ENCODE measurements at regions not wholly inside any gene's neighbourhood (a gene's known extent, or its start where the extent isn't known, plus 50 kb on each side); places are given as distances from the start of the nearest gene placed in this dataset.

DNA sequence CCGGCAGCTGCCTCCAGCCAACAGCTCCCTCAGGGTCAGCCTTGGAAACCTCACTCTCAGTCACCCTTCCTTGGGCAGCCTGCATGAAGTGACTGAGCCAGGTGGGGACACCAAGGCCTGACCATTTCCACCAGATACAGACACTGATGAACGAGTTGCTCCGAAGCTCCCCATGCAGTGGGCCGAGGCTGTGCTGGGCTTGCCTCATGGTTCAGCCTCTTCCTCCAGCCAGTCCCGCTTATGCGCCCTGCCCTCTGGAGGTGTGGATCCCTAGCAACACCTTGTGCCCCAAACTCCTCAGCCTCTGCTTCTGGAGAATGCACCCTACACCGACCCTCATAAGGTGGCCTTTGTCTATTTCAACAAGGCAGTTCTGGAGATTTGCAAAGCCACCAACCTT lies 236.0 kb downstream of the RRAGC start:
- no peak for DNase-seq

GRCh38 chr1:38622197-38622596 lies 237.4 kb downstream of the RRAGC start:
- Histone ChIP-seq H3K4me3 (ENCODE audit: low read length in 2 of 2) (no peak overlapping the region), H3K27me3 (ENCODE audit: control insufficient read depth in 1 of 2, insufficient read depth in 2 of 2, low read length in 1 of 2) (peaks cover 0 to 1% of the 10 kb centered on the region in 2 donors), H3K27ac (ENCODE audit: low read depth in 1 of 2, low read length in 2 of 2) (no peak overlapping the region), H3K4me1 (ENCODE audit: control insufficient read depth in 1 of 2, insufficient read depth in 2 of 2, low read length in 2 of 2) (no peaks in the 10 kb centered on the region), H3K36me3 (ENCODE audit: control insufficient read depth in 1 of 2, insufficient read depth in 2 of 2, low read length in 1 of 2) (no peaks in the 10 kb centered on the region), H3K9me3 (ENCODE audit: control insufficient read depth, low read length) (no peaks in the 10 kb centered on the region)
- 83 to 84% methylated on average over 6 of the region's 6 CpGs for WGBS, 2 donors
- no peak for DNase-seq
- intact Hi-C loops (cut with DNase I): no loop called here
- ATAC-seq (ENCODE audit: low FRiP score): no peak

More for the DNA sequence above, 236.0 kb downstream of the RRAGC start:
- no peaks in the 10 kb centered on the region for H3K36me3 ChIP-seq (ENCODE audit: control insufficient read depth in 1 of 2, insufficient read depth in 2 of 2, low read length in 1 of 2)
- intact Hi-C loops (cut with DNase I): no loop called here
- no peak overlapping the region for H3K4me3 ChIP-seq (ENCODE audit: low read length in 2 of 2)
- no peaks in the 10 kb centered on the region for H3K9me3 ChIP-seq (ENCODE audit: control insufficient read depth, low read length)
- H3K4me1 ChIP-seq (ENCODE audit: control insufficient read depth in 1 of 2, insufficient read depth in 2 of 2, low read length in 2 of 2): no peaks in the 10 kb centered on the region
- H3K27me3 ChIP-seq (ENCODE audit: control insufficient read depth in 1 of 2, insufficient read depth in 2 of 2, low read length in 1 of 2): peaks cover 0 to 1% of the 10 kb centered on the region in 2 donors
- ATAC-seq (ENCODE audit: low FRiP score): no peak
- WGBS, 2 donors: 87 to 91% methylated on average over 7 of the region's 7 CpGs
- no peak overlapping the region for H3K27ac ChIP-seq (ENCODE audit: low read depth in 1 of 2, low read length in 2 of 2)

- ATAC-seq (ENCODE audit: low FRiP score) (no peak), DNase-seq (no peak)
- 26 to 28% methylated on average over 3 of the region's 3 CpGs for WGBS, 2 donors
- Histone ChIP-seq H3K27ac (ENCODE audit: low read depth in 1 of 2, low read length in 2 of 2) (no peak overlapping the region), H3K4me3 (ENCODE audit: low read length in 2 of 2) (no peak overlapping the region), H3K36me3 (ENCODE audit: control insufficient read depth in 1 of 2, insufficient read depth in 2 of 2, low read length in 1 of 2) (no peaks in the 10 kb centered on the region), H3K4me1 (ENCODE audit: control insufficient read depth in 1 of 2, insufficient read depth in 2 of 2, low read length in 2 of 2) (no peaks in the 10 kb centered on the region), H3K9me3 (ENCODE audit: control insufficient read depth, low read length) (peaks cover 5% of the 10 kb centered on the region), H3K27me3 (ENCODE audit: control insufficient read depth in 1 of 2, insufficient read depth in 2 of 2, low read length in 1 of 2) (peaks cover 0 to 1% of the 10 kb centered on the region in 2 donors)
- intact Hi-C loops (cut with DNase I): no loop called here
These were observed 242.7 kb downstream of the RRAGC start for GRCh38 chr1:38616846-38617245.

GRCh38 chr1:38615680-38616079 lies 243.9 kb downstream of the RRAGC start:
- intact Hi-C loops (cut with DNase I): no loop called here
- WGBS, 2 donors: 75 to 84% methylated on average over 1 of the region's 1 CpG
- ATAC-seq (ENCODE audit: low FRiP score): no peak

DNA sequence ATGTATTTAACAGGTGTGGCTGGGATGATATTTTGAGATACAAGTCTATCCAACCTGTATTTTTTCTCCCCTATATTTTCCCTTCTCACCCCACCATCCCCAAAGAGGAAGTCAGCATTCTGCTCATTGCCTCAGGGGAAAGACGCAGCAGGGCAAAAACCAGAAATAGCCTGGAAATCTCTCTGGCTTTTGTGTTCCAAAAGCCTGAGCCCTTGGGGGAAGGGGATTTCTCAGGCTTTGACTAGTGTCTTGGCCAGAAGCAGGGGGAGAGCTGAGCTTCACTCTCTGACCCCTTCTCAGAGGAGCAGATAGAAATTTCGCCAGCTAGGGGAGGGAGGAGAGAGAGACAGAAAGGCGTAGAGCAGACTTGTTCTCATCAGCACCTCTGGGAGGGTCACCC lies 244.7 kb downstream of the RRAGC start:
- no peak for DNase-seq
- Histone ChIP-seq H3K9me3 (ENCODE audit: control insufficient read depth, low read length) (peaks cover 5% of the 10 kb centered on the region), H3K27ac (ENCODE audit: low read depth in 1 of 2, low read length in 2 of 2) (no peak overlapping the region), H3K4me1 (ENCODE audit: control insufficient read depth in 1 of 2, insufficient read depth in 2 of 2, low read length in 2 of 2) (no peaks in the 10 kb centered on the region), H3K4me3 (ENCODE audit: low read length in 2 of 2) (no peak overlapping the region), H3K36me3 (ENCODE audit: control insufficient read depth in 1 of 2, insufficient read depth in 2 of 2, low read length in 1 of 2) (no peaks in the 10 kb centered on the region), H3K27me3 (ENCODE audit: control insufficient read depth in 1 of 2, insufficient read depth in 2 of 2, low read length in 1 of 2) (peaks cover 0 to 1% of the 10 kb centered on the region in 2 donors)
- 37 to 40% methylated on average over 3 of the region's 3 CpGs for WGBS, 2 donors
- no peak for ATAC-seq (ENCODE audit: low FRiP score)
- intact Hi-C loops (cut with DNase I): no loop called here

More at GRCh38 chr1:38615680-38616079, 243.9 kb downstream of the RRAGC start:
- Histone ChIP-seq H3K4me3 (ENCODE audit: low read length in 2 of 2) (no peak overlapping the region), H3K9me3 (ENCODE audit: control insufficient read depth, low read length) (peaks cover 5% of the 10 kb centered on the region), H3K36me3 (ENCODE audit: control insufficient read depth in 1 of 2, insufficient read depth in 2 of 2, low read length in 1 of 2) (no peaks in the 10 kb centered on the region), H3K27ac (ENCODE audit: low read depth in 1 of 2, low read length in 2 of 2) (no peak overlapping the region), H3K27me3 (ENCODE audit: control insufficient read depth in 1 of 2, insufficient read depth in 2 of 2, low read length in 1 of 2) (peaks cover 0 to 1% of the 10 kb centered on the region in 2 donors), H3K4me1 (ENCODE audit: control insufficient read depth in 1 of 2, insufficient read depth in 2 of 2, low read length in 2 of 2) (no peaks in the 10 kb centered on the region)
- DNase-seq: no peak

DNA sequence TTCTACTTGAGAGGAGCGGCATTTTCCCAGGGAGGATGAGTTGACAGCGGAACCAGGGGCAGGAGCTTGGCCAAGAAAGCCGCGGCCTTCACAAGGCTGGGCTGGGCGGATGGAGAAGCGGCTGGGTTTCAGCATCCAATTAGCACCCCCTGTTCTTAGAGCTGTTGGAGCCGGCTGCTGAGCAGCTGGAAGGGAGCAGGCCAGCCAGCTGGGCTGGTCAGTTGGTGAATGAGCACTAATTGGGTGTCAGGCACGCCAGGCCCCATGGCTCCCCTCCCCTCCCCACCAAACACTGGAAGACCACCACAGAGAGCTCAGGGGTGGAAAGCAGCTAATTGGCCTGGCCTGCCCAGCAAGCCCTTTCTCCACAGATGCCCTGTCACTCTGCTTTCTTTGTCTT lies 245.6 kb downstream of the RRAGC start:
- DNase-seq: no peak

GRCh38 chr1:38612951-38613350 lies 246.6 kb downstream of the RRAGC start:
- H3K27ac ChIP-seq (ENCODE audit: low read depth in 1 of 2, low read length in 2 of 2): no peak overlapping the region
- H3K36me3 ChIP-seq (ENCODE audit: control insufficient read depth in 1 of 2, insufficient read depth in 2 of 2, low read length in 1 of 2): no peaks in the 10 kb centered on the region
- peaks cover 5% of the 10 kb centered on the region for H3K9me3 ChIP-seq (ENCODE audit: control insufficient read depth, low read length)
- intact Hi-C loops (cut with DNase I): no loop called here
- ATAC-seq (ENCODE audit: low FRiP score) (no peak), DNase-seq (no peak)
- 89 to 91% methylated on average over 6 of the region's 6 CpGs for WGBS, 2 donors
- H3K4me3 ChIP-seq (ENCODE audit: low read length in 2 of 2): no peak overlapping the region
- no peaks in the 10 kb centered on the region for H3K4me1 ChIP-seq (ENCODE audit: control insufficient read depth in 1 of 2, insufficient read depth in 2 of 2, low read length in 2 of 2)
- H3K27me3 ChIP-seq (ENCODE audit: control insufficient read depth in 1 of 2, insufficient read depth in 2 of 2, low read length in 1 of 2): no peaks in the 10 kb centered on the region

More for the DNA sequence above, 245.6 kb downstream of the RRAGC start:
- no peak for ATAC-seq (ENCODE audit: low FRiP score)
- Histone ChIP-seq H3K9me3 (ENCODE audit: control insufficient read depth, low read length) (peaks cover 5% of the 10 kb centered on the region), H3K27ac (ENCODE audit: low read depth in 1 of 2, low read length in 2 of 2) (no peak overlapping the region), H3K27me3 (ENCODE audit: control insufficient read depth in 1 of 2, insufficient read depth in 2 of 2, low read length in 1 of 2) (no peaks in the 10 kb centered on the region), H3K36me3 (ENCODE audit: control insufficient read depth in 1 of 2, insufficient read depth in 2 of 2, low read length in 1 of 2) (no peaks in the 10 kb centered on the region), H3K4me1 (ENCODE audit: control insufficient read depth in 1 of 2, insufficient read depth in 2 of 2, low read length in 2 of 2) (no peaks in the 10 kb centered on the region), H3K4me3 (ENCODE audit: low read length in 2 of 2) (no peak overlapping the region)
- WGBS, 2 donors: 67% methylated on average over 8 of the region's 8 CpGs
- intact Hi-C loops (cut with DNase I): no loop called here

GRCh38 chr1:38611664-38612211 lies 247.8 kb downstream of the RRAGC start:
- Histone ChIP-seq H3K27ac (ENCODE audit: low read depth in 1 of 2, low read length in 2 of 2) (no peak overlapping the region), H3K36me3 (ENCODE audit: control insufficient read depth in 1 of 2, insufficient read depth in 2 of 2, low read length in 1 of 2) (no peaks in the 10 kb centered on the region), H3K27me3 (ENCODE audit: control insufficient read depth in 1 of 2, insufficient read depth in 2 of 2, low read length in 1 of 2) (no peaks in the 10 kb centered on the region), H3K4me3 (ENCODE audit: low read length in 2 of 2) (no peak overlapping the region), H3K4me1 (ENCODE audit: control insufficient read depth in 1 of 2, insufficient read depth in 2 of 2, low read length in 2 of 2) (no peaks in the 10 kb centered on the region), H3K9me3 (ENCODE audit: control insufficient read depth, low read length) (peaks cover 5% of the 10 kb centered on the region)
- intact Hi-C loops (cut with DNase I): no loop called here
- 29 to 32% methylated on average over 7 of the region's 7 CpGs for whole genome bisulfite sequencing, 2 donors
- DNase-seq (no peak), ATAC-seq (ENCODE audit: low FRiP score) (no peak)

- Histone ChIP-seq H3K9me3 (ENCODE audit: control insufficient read depth, low read length) (no peaks in the 10 kb centered on the region), H3K4me3 (ENCODE audit: low read length in 2 of 2) (no peak overlapping the region), H3K27ac (ENCODE audit: low read depth in 1 of 2, low read length in 2 of 2) (no peak overlapping the region), H3K4me1 (ENCODE audit: control insufficient read depth in 1 of 2, insufficient read depth in 2 of 2, low read length in 2 of 2) (no peaks in the 10 kb centered on the region), H3K36me3 (ENCODE audit: control insufficient read depth in 1 of 2, insufficient read depth in 2 of 2, low read length in 1 of 2) (no peaks in the 10 kb centered on the region), H3K27me3 (ENCODE audit: control insufficient read depth in 1 of 2, insufficient read depth in 2 of 2, low read length in 1 of 2) (no peaks in the 10 kb centered on the region)
- ATAC-seq (ENCODE audit: low FRiP score) (no peak), DNase-seq (no peak)
- WGBS, 2 donors: 83% methylated on average over 20 of the region's 20 CpGs
- intact Hi-C loops (cut with DNase I): loop anchor here (10.0 kb wide), 1 partner anchor 205 kb away; no protein-coding TSS in a partner anchor
These were observed 250.2 kb downstream of the RRAGC start for GRCh38 chr1:38609166-38610025.

Data from aorta (tissue), 5 donors.